IPS-11a (cell line): ENCODE measurements at regions not wholly inside any gene's neighbourhood (a gene's known extent, or its start where the extent isn't known, plus 50 kb on each side); places are given as distances from the start of the nearest gene placed in this dataset.
"Not testable (repeated sequence)": the region's sequence is repeated elsewhere in the genome, so short reads cannot be mapped to it uniquely, and the experiment has no call there.

Experiments used
- H3K4me3 ChIP-seq: one replicate; pipeline ENCODE4 v1.5.1; 2013; ENCODE audit warnings: low read depth, low read length, control low read depth

DNA sequence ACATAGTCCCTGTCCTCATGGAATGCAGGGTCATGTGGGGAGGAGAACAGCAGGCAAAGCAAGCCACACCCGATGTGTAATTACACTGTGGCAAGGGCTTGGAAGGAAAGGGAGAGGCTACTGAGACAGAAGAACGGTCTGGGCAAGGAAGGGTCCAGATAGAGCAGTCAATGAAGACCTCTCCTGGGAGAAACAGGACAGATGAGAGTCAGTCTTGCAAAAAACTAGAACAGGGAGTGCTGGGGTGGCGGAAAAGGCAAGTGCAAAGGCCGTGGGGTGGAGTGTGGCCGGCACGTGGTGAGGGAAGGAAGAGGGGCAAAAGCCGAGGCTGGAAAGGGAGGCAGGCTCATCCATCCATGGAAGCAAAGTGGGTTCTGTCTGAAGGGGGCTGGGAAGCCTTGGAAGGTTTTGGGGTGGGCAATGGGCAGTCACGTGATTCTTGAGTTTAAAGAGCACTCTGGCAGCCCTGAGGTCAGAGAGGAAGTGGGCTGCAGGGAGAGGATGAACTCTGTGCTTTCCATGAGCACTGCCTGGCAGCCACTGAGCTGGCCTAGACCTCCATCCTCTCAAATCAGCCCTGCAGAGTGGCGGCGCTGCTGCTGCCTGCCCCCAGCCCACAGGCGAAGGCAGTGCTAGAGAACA, 182.2 kb downstream of the INHBB start:
- H3K4me3 ChIP-seq: no peak overlapping the region

DNA sequence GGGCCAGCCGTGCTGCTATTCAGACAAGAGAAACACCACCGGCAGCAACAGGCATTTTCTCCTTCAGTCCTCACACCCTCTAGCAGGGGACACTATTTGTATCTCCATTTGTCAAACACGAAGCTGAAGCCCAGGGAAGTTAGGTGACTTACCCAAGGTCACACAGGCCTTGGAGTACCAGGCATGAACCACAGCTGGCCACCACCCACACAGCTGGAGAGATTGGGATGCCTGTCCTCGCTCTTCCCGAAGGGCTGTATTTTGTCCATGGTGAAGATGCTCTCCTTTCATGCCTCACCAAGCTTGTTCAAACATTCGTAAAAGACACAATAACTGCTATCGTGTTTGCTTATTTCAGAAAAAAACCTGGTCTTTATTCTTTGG, 182.7 kb downstream of the INHBB start:
- no peak overlapping the region for H3K4me3 ChIP-seq

DNA sequence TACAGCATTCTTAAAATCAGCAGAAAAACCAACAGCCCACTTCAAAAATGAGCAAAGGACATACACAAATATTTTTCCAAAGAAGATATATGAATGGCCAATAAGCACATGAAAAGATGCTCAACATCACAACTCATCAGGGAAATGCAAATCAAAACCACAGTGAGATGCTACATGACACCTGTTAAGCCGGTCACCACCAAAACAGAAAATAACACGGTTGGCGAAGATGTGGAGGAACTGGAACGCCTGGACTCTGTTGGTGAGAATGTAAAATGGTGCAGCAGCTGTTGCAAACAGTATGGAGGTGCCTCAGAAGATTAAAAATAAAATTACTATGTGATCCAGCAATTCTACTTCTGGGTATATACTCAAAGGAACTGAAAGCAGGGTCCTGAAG, 184.8 kb downstream of the INHBB start:
- H3K4me3 ChIP-seq: no peak overlapping the region

DNA sequence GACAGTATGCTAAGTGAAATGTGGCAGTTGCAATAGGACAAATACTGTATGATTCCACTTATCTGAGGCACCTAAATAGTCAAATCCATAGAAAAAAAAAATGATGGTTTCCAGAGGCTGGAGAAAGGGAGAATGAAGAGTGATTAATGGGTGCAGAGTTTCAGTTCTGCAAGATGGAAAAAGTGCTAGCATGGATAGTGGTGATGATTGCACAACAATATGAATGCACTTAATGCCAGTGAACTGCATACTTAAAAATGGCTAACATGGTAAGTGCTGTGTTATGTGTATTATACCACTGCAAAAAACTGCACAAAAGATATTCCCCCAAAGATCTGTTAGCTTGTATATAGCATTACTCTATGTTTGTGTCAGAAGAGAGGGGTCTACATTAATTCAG, 185.4 kb downstream of the INHBB start:
- H3K4me3 ChIP-seq: no peak overlapping the region

DNA sequence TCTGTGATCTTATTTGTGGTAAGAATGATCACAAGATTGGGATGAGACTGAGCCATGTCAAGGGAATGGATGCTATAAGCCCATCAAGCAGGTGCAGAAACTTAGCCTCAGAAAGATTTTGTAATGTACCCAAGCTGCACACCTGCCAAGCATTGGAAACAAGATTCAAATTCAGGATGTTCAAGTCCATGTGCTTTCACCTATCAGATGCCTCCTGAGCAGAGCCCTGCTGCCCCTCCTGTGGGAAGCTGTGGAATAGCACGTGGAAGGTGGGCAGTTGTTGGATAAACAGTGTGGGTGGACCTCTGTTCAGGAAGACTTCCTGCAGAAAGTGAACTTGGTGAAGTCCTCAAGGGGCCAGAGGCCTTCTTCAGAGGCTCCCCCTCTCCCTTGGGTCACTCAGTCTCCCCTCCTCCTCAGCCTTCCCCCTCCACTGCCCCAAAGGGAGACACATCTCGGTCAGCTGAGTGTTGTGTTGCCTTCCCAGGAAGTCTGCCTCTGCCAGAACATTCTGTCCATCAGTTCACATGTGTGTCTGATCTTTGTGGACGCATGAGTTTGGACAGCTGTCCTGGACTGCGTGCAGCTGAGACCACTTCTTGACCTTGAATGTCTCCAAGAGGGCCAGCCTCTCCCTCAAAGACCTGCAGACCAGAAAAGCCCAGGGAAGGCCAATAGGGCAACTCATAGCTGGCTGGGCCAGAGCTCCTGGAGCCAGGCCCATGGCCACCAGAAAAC, 186.1 kb downstream of the INHBB start:
- no peak overlapping the region for H3K4me3 ChIP-seq

DNA sequence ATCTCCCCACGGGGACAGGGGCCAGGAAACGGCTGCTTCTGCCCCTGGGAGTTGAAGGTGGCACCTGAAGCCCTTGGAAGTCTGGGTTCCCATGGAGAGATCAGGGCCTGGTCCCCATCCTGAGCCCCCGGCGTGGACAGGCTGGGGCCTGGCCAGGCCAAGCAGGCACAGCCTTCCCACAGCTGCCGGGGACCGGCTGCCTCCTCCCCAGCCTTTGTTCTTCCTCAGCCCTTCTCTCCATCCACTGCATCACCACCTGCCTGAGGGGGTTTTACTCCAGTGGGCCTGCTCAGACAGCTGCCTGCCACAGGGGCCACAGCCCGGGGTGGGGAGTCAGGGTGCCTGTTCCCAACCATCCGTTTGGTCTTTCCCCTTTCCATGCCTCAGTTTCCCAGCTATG, 187.7 kb downstream of the INHBB start:
- H3K4me3 ChIP-seq: no peak overlapping the region

DNA sequence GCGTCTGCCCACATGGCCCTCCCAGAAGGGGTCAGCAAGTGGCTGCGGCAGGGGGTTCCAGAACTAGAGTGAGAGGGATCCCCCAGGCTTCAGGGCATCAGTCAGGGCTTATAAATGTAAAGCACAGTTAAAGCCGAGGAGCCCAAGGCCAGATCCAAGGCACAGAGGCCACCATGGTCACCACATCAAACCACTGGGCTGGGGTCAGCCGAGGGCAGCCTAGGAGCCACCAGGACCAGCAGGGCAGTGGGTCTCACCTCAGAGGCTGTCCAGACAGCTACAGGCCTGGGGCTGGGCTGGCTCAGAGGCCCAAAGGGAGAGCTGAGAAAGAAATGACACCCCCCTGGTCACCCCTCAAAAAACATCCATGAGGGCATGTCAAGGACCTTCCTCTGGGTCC, 188.5 kb downstream of the INHBB start:
- H3K4me3 ChIP-seq: no peak overlapping the region

DNA sequence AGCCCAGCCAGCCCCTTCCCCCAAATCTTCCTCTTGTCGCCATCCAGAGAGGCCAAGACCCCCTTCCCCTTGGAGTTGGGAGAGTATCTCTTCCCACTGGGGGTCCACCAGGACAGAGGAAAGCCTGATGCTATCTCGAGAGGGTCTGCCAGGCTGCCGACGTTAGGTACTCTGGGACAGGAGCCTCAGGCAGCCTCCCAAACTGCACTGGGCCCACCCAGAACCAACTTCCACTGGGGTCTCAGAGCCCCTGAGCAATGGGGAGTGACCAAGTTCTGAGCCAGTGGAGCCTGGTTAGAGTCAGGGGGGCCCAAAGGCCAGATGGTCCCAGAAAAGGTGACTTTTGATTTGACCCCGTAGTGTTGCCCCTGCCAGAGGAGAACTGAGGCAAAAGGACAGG, 189.1 kb downstream of the INHBB start:
- no peak overlapping the region for H3K4me3 ChIP-seq

DNA sequence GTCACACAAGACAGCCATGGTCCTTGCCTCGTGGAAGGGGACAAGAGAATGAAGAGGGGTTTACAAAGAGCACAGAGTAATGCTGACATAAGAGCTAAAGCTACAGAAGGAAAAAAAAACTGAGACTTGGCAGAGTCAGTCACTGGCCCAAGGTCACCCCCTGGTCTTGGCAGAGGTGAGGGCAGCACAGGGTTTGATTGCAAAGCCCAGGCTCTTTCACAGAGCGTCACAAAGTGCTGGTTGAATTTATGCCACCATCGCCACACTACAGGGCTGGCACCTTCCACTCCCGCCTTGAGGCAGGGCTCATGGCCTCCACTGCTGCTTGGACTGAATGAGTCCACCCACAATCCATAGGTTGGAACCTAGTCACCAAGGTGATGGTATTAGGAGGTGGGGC, 190.2 kb downstream of the INHBB start:
- no peak overlapping the region for H3K4me3 ChIP-seq

DNA sequence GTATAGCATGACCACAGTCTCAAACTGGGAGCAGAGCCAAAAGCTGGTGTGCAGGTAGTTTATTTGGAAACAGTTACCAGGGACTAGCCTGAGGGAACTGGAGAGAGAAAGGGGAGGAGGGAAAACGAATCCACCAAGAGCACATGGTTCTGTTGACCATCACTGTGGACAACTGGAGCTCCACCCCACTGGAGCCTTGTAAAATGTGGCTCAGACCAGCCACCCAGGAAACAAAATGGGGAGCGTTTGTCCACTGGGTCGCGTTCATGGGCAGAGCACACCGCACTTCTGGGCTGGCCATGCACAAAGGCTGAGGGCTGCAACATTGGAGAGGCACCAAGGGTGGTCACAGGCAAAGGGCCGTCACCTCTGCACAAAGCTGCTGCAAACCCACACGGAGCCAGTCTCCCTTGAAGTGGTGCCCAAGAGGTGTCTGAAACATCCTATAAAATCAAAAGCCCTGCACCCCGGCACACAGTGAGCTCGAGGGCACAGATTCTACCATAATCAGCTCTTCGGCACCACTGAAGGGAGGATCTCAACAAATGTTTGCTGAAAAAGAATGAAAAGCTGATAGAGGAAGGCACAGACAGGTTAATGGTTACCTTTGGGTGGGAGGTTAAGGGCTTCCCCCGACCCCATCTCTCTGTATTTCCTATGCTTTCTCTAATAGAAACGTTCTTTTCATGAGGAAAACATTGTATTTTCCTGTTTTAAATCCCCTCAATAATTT, 192.9 kb downstream of the INHBB start:
- H3K4me3 ChIP-seq: no peak overlapping the region

DNA sequence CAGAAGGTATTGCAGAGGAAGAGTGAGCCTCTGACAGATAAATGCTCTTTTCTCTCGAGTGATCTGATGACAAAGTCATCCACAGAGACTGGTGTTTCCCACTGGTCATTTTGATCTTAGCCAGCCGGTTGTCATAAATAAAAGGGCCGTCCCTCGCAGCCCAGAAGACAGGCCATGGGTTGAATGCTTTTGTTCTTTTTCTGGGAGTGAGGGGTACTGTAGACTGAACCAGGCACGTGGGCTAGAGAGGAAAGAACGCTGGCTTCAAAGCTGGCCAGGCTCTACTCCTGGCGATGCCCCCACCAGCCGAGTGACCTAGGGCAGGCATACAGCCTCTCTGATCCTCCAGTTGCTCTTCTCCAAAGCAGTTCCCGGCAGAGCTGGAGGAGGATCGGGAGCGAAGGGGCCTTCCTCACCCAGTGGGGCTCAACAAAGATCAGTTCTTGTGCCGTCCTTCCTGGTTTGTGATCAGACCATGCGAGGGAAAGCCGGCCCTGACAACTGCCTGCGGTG, 193.5 kb downstream of the INHBB start:
- no peak overlapping the region for H3K4me3 ChIP-seq

DNA sequence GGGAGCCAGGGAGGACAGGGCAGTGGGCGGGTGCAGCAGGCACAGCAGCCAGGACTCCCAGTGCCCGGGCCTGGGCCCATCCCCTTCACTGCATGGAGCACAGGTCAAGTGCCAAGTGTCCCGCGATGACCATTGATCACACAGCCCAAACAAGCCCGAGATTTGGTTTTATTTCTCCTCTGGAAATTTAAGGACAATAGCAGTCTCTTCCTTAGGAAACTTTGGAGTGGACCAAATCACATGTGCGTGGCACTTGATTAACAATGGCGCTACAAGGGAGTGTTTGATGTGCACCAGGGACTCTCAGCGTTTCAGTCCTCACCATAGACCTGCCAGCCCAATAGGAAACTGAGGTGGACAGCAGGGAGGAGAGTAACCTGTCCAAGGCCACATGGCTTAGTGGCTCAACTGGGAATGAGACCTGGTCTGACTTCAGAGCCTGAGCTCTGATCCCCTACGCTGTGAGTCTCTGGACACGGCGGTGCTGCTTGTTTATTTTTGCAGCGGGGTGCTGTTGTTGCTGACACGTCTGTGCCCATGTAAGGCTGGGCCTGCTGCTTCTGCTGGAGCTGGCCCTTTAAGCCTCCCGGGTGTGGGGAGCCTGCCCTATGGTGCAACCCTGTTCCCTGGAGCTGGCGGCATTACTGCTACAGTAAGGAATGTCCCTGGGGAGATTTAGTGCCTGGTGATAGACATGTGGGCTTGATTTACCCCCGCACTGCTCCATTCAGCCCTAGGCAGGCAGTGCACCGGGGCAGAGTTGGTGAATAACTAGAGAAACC, 194.2 kb downstream of the INHBB start:
- no peak overlapping the region for H3K4me3 ChIP-seq

DNA sequence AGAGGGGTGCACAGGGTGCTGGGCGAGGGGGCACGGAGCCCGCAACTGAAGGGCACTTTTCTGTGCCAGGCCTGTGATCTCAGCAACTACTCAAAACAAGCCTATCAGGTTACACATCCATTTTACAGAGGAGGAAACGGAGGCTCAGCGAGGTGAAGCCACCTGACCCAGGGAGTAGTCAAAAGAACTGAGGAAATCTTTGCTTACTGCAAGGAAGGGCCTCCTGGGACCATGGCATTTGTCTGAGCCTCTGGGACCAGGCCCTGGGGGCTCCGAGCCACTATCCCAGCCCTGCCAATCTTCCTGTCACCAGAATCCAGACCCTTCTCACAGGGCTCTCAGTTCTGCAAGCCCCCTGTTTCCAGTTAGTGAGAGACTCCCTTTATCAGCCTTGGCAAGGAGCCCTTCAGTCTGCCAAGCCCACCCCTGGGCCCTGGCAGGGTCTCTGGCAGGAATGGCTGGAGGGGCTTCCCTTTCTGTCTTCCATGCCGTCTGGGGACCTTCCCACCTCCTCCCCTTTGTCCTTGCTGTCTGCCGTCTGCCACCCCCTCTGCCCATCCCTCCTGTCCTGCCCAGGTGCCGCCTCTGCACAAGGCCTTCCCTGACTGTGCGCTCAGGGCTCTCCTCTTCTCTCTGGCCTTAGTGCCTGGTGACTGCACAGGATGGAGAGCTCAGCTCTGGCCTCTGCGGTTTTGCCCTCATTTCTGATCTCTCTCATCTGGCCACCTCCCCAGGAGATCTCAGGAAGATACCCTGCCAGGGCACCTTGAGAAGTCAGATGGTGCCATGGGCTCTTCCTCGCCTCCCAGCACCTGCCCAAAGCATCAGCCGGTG, 194.7 kb upstream of the GLI2 start:
- no peak overlapping the region for H3K4me3 ChIP-seq

DNA sequence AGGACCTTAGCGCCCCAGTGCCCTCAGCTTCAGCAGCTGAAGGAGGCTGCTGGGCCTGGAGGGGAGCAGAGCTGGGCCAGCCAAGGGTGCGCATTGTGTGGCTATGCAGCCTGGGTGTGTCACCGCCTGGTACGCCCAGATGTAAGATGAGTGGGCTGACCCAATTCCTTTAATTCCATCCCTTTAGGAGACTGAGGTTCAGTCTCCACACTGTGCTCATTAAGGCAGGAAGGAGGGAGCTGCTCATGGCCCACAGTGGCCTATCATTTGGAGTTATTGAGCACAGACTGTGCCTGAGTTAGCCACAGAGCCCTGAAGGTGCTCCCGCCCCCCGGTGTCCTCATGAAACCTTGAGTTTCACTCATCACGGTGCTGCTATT, 194.1 kb upstream of the GLI2 start:
- no peak overlapping the region for H3K4me3 ChIP-seq

DNA sequence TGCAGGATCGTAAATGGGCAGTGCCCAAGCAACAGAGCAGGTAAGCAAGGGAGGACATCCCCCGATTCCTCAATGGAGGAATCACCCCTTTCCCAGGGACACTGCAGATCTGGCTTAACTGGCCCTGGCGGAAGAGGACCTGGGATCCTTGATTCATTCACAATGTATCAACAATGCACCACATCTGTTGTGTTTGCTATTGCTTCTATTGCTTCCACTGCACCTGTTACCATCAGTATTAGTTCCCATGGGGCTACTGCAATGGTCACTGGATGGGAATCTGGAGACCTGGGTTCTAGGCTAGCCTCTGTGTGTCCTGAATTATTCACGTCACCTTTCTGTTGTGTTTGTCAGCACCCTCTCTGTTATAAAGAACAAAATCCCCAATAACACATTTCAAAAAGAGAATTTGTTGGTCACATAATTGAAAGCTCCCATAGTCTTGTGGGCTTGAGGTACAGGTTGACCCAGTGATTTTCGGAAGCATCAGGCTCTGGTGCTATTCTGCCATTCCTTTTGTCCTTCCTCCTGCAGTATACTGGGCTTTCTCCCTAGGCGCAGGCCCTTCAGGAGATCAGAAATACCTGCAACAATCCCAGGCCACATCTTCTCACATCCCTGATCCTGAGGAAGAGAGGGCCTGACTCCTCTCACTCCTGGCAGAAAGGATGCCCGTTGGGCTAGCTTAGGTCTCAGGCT, 193.5 kb upstream of the GLI2 start:
- H3K4me3 ChIP-seq: no peak overlapping the region

DNA sequence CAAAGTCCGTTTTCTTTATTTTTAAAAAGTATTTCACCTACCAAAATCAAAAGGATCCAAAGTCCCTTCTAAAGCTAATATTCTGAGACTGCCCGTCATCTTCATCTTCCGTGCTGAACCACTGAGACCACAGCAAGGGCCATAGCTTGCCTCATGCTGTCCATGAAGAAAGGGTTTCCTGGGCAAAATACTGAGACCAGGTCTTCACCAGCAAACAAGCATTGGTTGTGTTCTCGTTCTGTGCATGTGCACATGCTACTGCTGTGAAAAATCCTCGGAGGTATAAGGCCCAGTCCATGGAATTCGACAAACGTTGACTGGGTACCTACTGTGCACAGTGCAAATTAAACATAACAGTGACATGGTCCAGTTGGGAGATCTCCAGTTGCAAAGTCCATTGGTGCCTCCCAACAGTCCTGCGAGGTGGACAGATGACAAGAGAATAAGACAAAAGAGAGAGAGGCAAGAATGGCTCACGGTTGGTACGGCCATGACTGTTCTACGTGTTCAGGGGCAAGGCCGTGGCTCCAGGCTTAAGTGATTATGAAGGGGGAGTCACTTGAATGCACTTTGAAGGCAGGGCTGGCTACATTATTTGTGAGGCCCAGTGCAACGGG, 192.6 kb upstream of the GLI2 start:
- no peak overlapping the region for H3K4me3 ChIP-seq

DNA sequence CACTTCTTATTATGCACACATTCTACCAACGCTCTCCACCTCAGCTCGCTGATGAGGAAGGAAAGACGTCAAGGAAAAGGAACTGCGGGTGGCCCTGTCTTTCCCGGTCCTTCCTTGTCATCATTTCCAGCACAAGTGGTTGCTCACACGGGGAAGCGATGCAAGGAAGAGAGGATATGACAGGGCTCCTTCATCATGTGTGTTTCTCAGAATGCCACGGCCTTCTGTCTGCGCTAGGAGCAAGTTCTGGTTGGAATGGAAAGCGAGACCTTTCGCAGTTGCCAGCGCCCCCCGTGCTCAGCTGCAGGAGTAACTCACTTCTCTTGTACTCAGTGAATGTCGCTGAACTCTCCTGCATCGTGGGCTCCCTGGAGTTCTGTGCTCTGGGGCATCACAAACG, 191.8 kb upstream of the GLI2 start:
- no peak overlapping the region for H3K4me3 ChIP-seq

DNA sequence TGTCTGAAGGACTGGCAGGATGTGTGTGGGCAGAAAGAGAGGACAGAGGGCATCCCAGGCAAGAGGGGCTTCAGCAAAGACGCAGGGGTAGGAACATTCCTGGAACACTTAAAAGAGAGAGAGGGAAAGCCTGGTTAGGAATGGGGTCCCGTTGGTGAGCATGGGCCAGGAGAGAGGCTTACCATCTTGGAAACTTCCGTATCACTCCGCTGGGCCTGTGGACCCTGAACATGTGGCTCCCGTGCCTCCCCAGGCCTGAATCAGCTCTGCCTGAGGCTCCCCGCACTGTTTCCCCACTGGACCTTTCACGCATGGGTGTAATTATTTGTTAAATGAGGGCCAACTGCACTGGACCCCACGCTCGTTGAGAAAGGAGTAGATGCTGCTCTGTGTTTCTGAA, 191.1 kb upstream of the GLI2 start:
- H3K4me3 ChIP-seq: no peak overlapping the region

DNA sequence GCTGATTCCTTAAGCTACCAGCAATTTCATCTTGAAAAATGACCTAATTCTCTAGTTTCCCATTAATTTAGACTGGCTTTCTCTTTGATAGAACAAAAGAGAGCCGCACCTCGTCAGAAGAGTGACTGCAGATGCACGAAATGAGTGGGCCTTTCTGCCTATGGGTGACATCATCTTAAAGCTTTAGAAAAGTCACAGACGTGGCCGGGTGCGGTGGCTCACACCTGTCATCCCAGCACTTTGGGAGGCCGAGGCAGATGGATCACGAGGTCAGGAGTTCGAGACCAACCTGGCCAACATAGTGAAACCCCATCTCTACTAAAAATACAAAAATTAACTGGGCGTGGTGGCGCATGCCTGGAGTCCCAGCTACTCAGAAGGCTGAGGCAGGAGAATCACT, 190.7 kb upstream of the GLI2 start:
- H3K4me3 ChIP-seq: not testable (repeated sequence)
